Keratinocyte (primary cell): ENCODE measurements at regions not wholly inside any gene's neighbourhood (a gene's known extent, or its start where the extent isn't known, plus 50 kb on each side); places are given as distances from the start of the nearest gene placed in this dataset.

Experiments
- DNase-seq: peaks from one replicate; pipeline ENCODE4 v3.0.0-alpha.2; 2011; ENCODE audit warnings: low read depth, missing footprints, low spot score
- FAIRE-seq: peaks from 2 replicates; lab custom pipeline; 2011; peaks lifted over from hg19 to GRCh38; lab: Jason Lieb, UNC
- H2AFZ ChIP-seq: 2 replicates; pipeline ENCODE4 v1.6.0; 2012; ENCODE audit warnings: low read length, control low read depth, inconsistent platforms; ENCODE audit not compliant: control insufficient read depth
- H3K27ac ChIP-seq: 2 replicates; pipeline ENCODE4 v1.5.1; 2011; ENCODE audit warnings: low read length; ENCODE audit not compliant: control insufficient read depth, insufficient read depth
- H3K27me3 ChIP-seq: 3 replicates; pipeline ENCODE4 v1.6.0; 2011; ENCODE audit warnings: low read length; ENCODE audit not compliant: control insufficient read depth, insufficient read depth; ENCODE audit errors: extremely low read depth
- H3K36me3 ChIP-seq, 2 experiments: 2 replicates in 1 of 2; 3 replicates in 1 of 2; pipeline ENCODE4 v1.5.1; 2011; ENCODE audit warnings: low read length in 2 of 2, mild to moderate bottlenecking in 1 of 2; ENCODE audit not compliant: control insufficient read depth in 2 of 2, insufficient read depth in 2 of 2; ENCODE audit errors: extremely low read depth in 1 of 2
- H3K4me1 ChIP-seq: 3 replicates; pipeline ENCODE4 v1.5.1; 2011; ENCODE audit warnings: low read length; ENCODE audit not compliant: control insufficient read depth, insufficient read depth; ENCODE audit errors: extremely low read depth
- H3K4me2 ChIP-seq: 3 replicates; pipeline ENCODE4 v1.6.0; 2011; ENCODE audit warnings: low read depth, low read length; ENCODE audit not compliant: control insufficient read depth, insufficient read depth; ENCODE audit errors: extremely low read depth
- H3K4me3 ChIP-seq, 3 experiments: fragments of 200-600 bp in 1 of 3; sonication (generic) in 1 of 3; 2 replicates in 2 of 3; 3 replicates in 1 of 3; pipeline ENCODE4 v1.5.1; 2011 to 2016; ENCODE audit warnings: low read length in 3 of 3, mild to moderate bottlenecking in 3 of 3, control low read depth in 2 of 3, inconsistent platforms in 1 of 3, low read depth in 1 of 3, mixed read lengths in 1 of 3, mixed run types in 1 of 3, moderate library complexity in 1 of 3; ENCODE audit not compliant: control insufficient read depth in 2 of 3, insufficient read depth in 2 of 3; ENCODE audit errors: extremely low read depth in 1 of 3
- H3K79me2 ChIP-seq: 2 replicates; pipeline ENCODE4 v1.6.0; 2012; ENCODE audit warnings: low read length; ENCODE audit not compliant: control insufficient read depth, insufficient read depth
- H3K9ac ChIP-seq: 3 replicates; pipeline ENCODE4 v1.6.0; 2011; ENCODE audit warnings: low read length; ENCODE audit not compliant: control insufficient read depth, insufficient read depth; ENCODE audit errors: extremely low read depth
- H3K9me1 ChIP-seq: 3 replicates; pipeline ENCODE4 v1.6.0; 2011; ENCODE audit warnings: low read length; ENCODE audit not compliant: control insufficient read depth, insufficient read depth; ENCODE audit errors: extremely low read depth
- H3K9me3 ChIP-seq: 2 replicates; pipeline ENCODE4 v1.5.1; 2012; ENCODE audit warnings: low read depth, low read length; ENCODE audit not compliant: control insufficient read depth
- H4K20me1 ChIP-seq: 3 replicates; pipeline ENCODE4 v1.6.0; 2011; ENCODE audit warnings: low read length; ENCODE audit not compliant: control insufficient read depth, insufficient read depth; ENCODE audit errors: extremely low read depth
- EZH2 ChIP-seq: IDR thresholded peaks from one replicate; pipeline ENCODE4 v1.6.1; 2012; ENCODE audit warnings: inconsistent platforms, mild to moderate bottlenecking, low read length, moderate library complexity
- dilution Hi-C: fragments of 300-500 bp; cut with MboI; formaldehyde crosslinking; loops from one replicate; pipeline ENCODE4 v1.7.0; 2020; ENCODE audit warnings: low sequenced_read_pairs; ENCODE audit not compliant: extremely low pct_ligation_motif_present
- TF ChIP-seq, protein P1 (sequence below), 3 experiments: IDR thresholded peaks in 1 of 3; conservative IDR thresholded peaks in 1 of 3; optimal IDR thresholded peaks in 1 of 3; 2 replicates in 2 of 3; 3 replicates in 1 of 3; pipeline versions ENCODE3 to v1.5.1; 2011; ENCODE audit warnings: low read length in 3 of 3, mild to moderate bottlenecking in 3 of 3, moderate library complexity in 2 of 3, control low read depth in 1 of 3, inconsistent platforms in 1 of 3; ENCODE audit not compliant: insufficient read depth in 2 of 3; ENCODE audit errors: extremely low read depth in 1 of 3

- dilution Hi-C loops = no loop called here
- no peaks in the 10 kb centered on the region for H3K9me1 ChIP-seq
- no peak overlapping the region for H2AFZ ChIP-seq
- H3K79me2 ChIP-seq = no peaks in the 10 kb centered on the region
- DNase-seq (no peak), FAIRE-seq (no peak)
- no peak overlapping the region for H3K4me3 ChIP-seq
- H4K20me1 ChIP-seq = no peaks in the 10 kb centered on the region
- no peak overlapping the region for H3K4me2 ChIP-seq
- H3K27me3 ChIP-seq = no peaks in the 10 kb centered on the region
- H3K36me3 ChIP-seq = no peaks in the 10 kb centered on the region
- no peak overlapping the region for H3K27ac ChIP-seq
- H3K9ac ChIP-seq = no peak overlapping the region
- H3K4me1 ChIP-seq = no peaks in the 10 kb centered on the region
- no peak for TF ChIP-seq EZH2
- TF ChIP-seq, protein P1, sequence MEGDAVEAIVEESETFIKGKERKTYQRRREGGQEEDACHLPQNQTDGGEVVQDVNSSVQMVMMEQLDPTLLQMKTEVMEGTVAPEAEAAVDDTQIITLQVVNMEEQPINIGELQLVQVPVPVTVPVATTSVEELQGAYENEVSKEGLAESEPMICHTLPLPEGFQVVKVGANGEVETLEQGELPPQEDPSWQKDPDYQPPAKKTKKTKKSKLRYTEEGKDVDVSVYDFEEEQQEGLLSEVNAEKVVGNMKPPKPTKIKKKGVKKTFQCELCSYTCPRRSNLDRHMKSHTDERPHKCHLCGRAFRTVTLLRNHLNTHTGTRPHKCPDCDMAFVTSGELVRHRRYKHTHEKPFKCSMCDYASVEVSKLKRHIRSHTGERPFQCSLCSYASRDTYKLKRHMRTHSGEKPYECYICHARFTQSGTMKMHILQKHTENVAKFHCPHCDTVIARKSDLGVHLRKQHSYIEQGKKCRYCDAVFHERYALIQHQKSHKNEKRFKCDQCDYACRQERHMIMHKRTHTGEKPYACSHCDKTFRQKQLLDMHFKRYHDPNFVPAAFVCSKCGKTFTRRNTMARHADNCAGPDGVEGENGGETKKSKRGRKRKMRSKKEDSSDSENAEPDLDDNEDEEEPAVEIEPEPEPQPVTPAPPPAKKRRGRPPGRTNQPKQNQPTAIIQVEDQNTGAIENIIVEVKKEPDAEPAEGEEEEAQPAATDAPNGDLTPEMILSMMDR (optimal IDR thresholded peaks at IDR 0.05 in 1 of 3, IDR thresholded peaks at IDR 0.05 in 1 of 3, conservative IDR thresholded peaks at IDR 0.05 in 1 of 3; ENCODE audit: extremely low read depth in 1 of 3, insufficient read depth in 2 of 3, low read length in 3 of 3) = no peak
- H3K9me3 ChIP-seq = no peaks in the 10 kb centered on the region
Measured at GRCh38 chr2:188102881-188103280, 188.8 kb upstream of the GULP1 start.

DNA sequence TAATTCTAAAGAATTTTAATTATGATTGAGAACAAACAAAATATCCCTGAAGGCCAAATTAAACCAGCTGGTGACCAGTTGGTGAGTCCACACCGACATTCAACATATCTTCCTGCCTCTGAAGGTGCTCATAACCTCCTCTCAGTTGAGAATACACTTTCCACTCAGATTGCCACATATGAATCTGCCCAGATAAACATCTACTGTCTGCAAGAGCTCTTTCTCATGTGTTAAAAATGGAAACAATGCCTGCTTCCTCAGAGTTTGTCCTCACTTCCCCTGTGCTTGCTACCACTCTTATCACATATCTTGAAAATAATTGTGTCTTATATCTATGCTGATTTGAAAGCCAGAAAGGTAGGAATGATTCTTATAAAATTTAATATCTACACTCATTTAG lies 177.7 kb upstream of the GULP1 start:
- Histone ChIP-seq H4K20me1 (no peaks in the 10 kb centered on the region), H3K79me2 (no peaks in the 10 kb centered on the region), H3K4me3 (no peak overlapping the region), H3K36me3 (no peaks in the 10 kb centered on the region), H3K27me3 (no peaks in the 10 kb centered on the region), H3K4me2 (no peak overlapping the region), H3K9me1 (no peaks in the 10 kb centered on the region), H3K9me3 (no peaks in the 10 kb centered on the region), H3K27ac (no peak overlapping the region), H2AFZ (peak overlapping the region; percentile 82), H3K9ac (no peak overlapping the region), H3K4me1 (no peaks in the 10 kb centered on the region)
- FAIRE-seq (peak; percentile 17), DNase-seq (no peak)
- no peak for TF ChIP-seq EZH2
- TF ChIP-seq, protein P1 (optimal IDR thresholded peaks at IDR 0.05 in 1 of 3, IDR thresholded peaks at IDR 0.05 in 1 of 3, conservative IDR thresholded peaks at IDR 0.05 in 1 of 3; ENCODE audit: extremely low read depth in 1 of 3, insufficient read depth in 2 of 3, low read length in 3 of 3) = no peak
- dilution Hi-C loops = no loop called here
